Effector memory CD8-positive, alpha-beta T cell (primary cell): ENCODE measurements at regions not wholly inside any gene's neighbourhood (a gene's known extent, or its start where the extent isn't known, plus 50 kb on each side); places are given as distances from the start of the nearest gene placed in this dataset.

Source experiments
- ATAC-seq: fragments of 150-1000 bp; cut with Tn5 transposase; replicated peaks from 2 replicates; pipeline ENCODE4 v1.10.0; 2021; ENCODE audit warnings: mild to moderate bottlenecking, moderate library complexity
- DNase-seq, 3 experiments: peaks; one replicate each; pipeline ENCODE4 v3.0.0; 2021
- H3K27ac Mint-ChIP-seq, 2 donors: one replicate each; pipeline ENCODE4 v1.8.0; 2022; ENCODE audit warnings: mild to moderate bottlenecking in 2 of 2, mixed read lengths in 2 of 2, moderate library complexity in 2 of 2
- H3K27me3 Mint-ChIP-seq, 2 donors: one replicate each; pipeline ENCODE4 v1.8.0; 2022; ENCODE audit warnings: mixed read lengths in 2 of 2
- H3K36me3 Mint-ChIP-seq: one replicate; pipeline ENCODE4 v1.8.0; 2022; ENCODE audit warnings: mild to moderate bottlenecking, moderate library complexity, mixed read lengths; ENCODE audit not compliant: insufficient read depth
- H3K4me1 Mint-ChIP-seq, 2 donors: one replicate each; pipeline ENCODE4 v1.8.0; 2022; ENCODE audit warnings: low read depth in 2 of 2, mixed read lengths in 2 of 2
- H3K4me3 Mint-ChIP-seq, 2 donors: one replicate each; pipeline ENCODE4 v1.8.0; 2022; ENCODE audit warnings: mild to moderate bottlenecking in 2 of 2, mixed read lengths in 2 of 2, moderate library complexity in 2 of 2
- H3K9me3 Mint-ChIP-seq, 2 donors: one replicate each; pipeline ENCODE4 v1.8.0; 2022; ENCODE audit warnings: mixed read lengths in 2 of 2

GRCh38 chr3:117243657-117244056, 534.1 kb downstream of the TUSC7 start:
- Mint-ChIP-seq H3K4me1 (no peaks in the 10 kb centered on the region), H3K4me3 (no peak overlapping the region), H3K36me3 (no peaks in the 10 kb centered on the region), H3K9me3 (peaks cover 5 to 13% of the 10 kb centered on the region in 2 donors), H3K27me3 (no peaks in the 10 kb centered on the region), H3K27ac (no peak overlapping the region)
- DNase-seq: no peak
- no peak for ATAC-seq

GRCh38 chr3:117246771-117247555, 537.4 kb downstream of the TUSC7 start:
- Mint-ChIP-seq H3K27ac (no peak overlapping the region), H3K36me3 (no peaks in the 10 kb centered on the region), H3K27me3 (no peaks in the 10 kb centered on the region), H3K9me3 (peaks cover 13 to 17% of the 10 kb centered on the region in 2 donors), H3K4me3 (no peak overlapping the region), H3K4me1 (no peaks in the 10 kb centered on the region)
- DNase-seq (no peak), ATAC-seq (no peak)

- DNase-seq (no peak), ATAC-seq (no peak)
- Mint-ChIP-seq H3K27me3 (no peaks in the 10 kb centered on the region), H3K9me3 (peaks cover 13 to 17% of the 10 kb centered on the region in 2 donors), H3K27ac (no peak overlapping the region), H3K36me3 (no peaks in the 10 kb centered on the region), H3K4me1 (no peaks in the 10 kb centered on the region), H3K4me3 (no peak overlapping the region)
These were observed 538.6 kb downstream of the TUSC7 start for GRCh38 chr3:117248153-117248552.

GRCh38 chr3:117252208-117252607, 542.6 kb downstream of the TUSC7 start:
- Mint-ChIP-seq H3K4me1 (no peaks in the 10 kb centered on the region), H3K27ac (no peak overlapping the region), H3K9me3 (peaks cover 12 to 17% of the 10 kb centered on the region in 2 donors), H3K27me3 (no peaks in the 10 kb centered on the region), H3K36me3 (no peaks in the 10 kb centered on the region), H3K4me3 (no peak overlapping the region)
- ATAC-seq (no peak), DNase-seq (no peak)

GRCh38 chr3:117252651-117253050, 543.1 kb downstream of the TUSC7 start:
- peaks cover 7 to 14% of the 10 kb centered on the region in 2 donors for H3K9me3 Mint-ChIP-seq
- ATAC-seq: no peak

GRCh38 chr3:117253636-117254035, 544.1 kb downstream of the TUSC7 start:
- Mint-ChIP-seq H3K27me3 (no peaks in the 10 kb centered on the region), H3K27ac (no peak overlapping the region), H3K9me3 (peaks cover 0 to 11% of the 10 kb centered on the region in 2 donors), H3K4me3 (no peak overlapping the region), H3K4me1 (no peaks in the 10 kb centered on the region), H3K36me3 (no peaks in the 10 kb centered on the region)
- ATAC-seq (no peak), DNase-seq (no peak)

More at GRCh38 chr3:117252651-117253050, 543.1 kb downstream of the TUSC7 start:
- no peaks in the 10 kb centered on the region for H3K4me1 Mint-ChIP-seq
- DNase-seq: no peak
- no peak overlapping the region for H3K4me3 Mint-ChIP-seq
- H3K27me3 Mint-ChIP-seq: no peaks in the 10 kb centered on the region
- no peak overlapping the region for H3K27ac Mint-ChIP-seq
- no peaks in the 10 kb centered on the region for H3K36me3 Mint-ChIP-seq

- H3K4me1 Mint-ChIP-seq: no peaks in the 10 kb centered on the region
These were observed 545.4 kb downstream of the TUSC7 start for GRCh38 chr3:117254985-117255384.

GRCh38 chr3:117255736-117256135, 546.2 kb downstream of the TUSC7 start:
- Mint-ChIP-seq H3K27me3 (no peaks in the 10 kb centered on the region), H3K4me1 (no peaks in the 10 kb centered on the region), H3K9me3 (peaks cover 0 to 3% of the 10 kb centered on the region in 2 donors), H3K27ac (no peak overlapping the region), H3K4me3 (no peak overlapping the region), H3K36me3 (no peaks in the 10 kb centered on the region)
- DNase-seq (no peak), ATAC-seq (no peak)

More at GRCh38 chr3:117254985-117255384, 545.4 kb downstream of the TUSC7 start:
- no peaks in the 10 kb centered on the region for H3K27me3 Mint-ChIP-seq
- peaks cover 0 to 4% of the 10 kb centered on the region in 2 donors for H3K9me3 Mint-ChIP-seq
- no peak overlapping the region for H3K27ac Mint-ChIP-seq
- H3K36me3 Mint-ChIP-seq: no peaks in the 10 kb centered on the region
- no peak overlapping the region for H3K4me3 Mint-ChIP-seq
- ATAC-seq (no peak), DNase-seq (no peak)

- H3K9me3 Mint-ChIP-seq: peaks cover 12 to 18% of the 10 kb centered on the region in 2 donors
- DNase-seq: no peak
- no peak overlapping the region for H3K27ac Mint-ChIP-seq
- H3K27me3 Mint-ChIP-seq: no peaks in the 10 kb centered on the region
- ATAC-seq: no peak
- no peaks in the 10 kb centered on the region for H3K4me1 Mint-ChIP-seq
- H3K4me3 Mint-ChIP-seq: no peak overlapping the region
- no peaks in the 10 kb centered on the region for H3K36me3 Mint-ChIP-seq
These were observed 552.4 kb downstream of the TUSC7 start for GRCh38 chr3:117261983-117262421.

- H3K4me3 Mint-ChIP-seq: no peak overlapping the region
- H3K9me3 Mint-ChIP-seq: peaks cover 12 to 18% of the 10 kb centered on the region in 2 donors
- H3K27me3 Mint-ChIP-seq: no peaks in the 10 kb centered on the region
- ATAC-seq (no peak), DNase-seq (no peak)
- no peaks in the 10 kb centered on the region for H3K4me1 Mint-ChIP-seq
- no peak overlapping the region for H3K27ac Mint-ChIP-seq
- no peaks in the 10 kb centered on the region for H3K36me3 Mint-ChIP-seq
These were observed 553.7 kb downstream of the TUSC7 start for GRCh38 chr3:117263270-117263669.

GRCh38 chr3:117263745-117264144, 554.2 kb downstream of the TUSC7 start:
- Mint-ChIP-seq H3K27ac (no peak overlapping the region), H3K36me3 (no peaks in the 10 kb centered on the region), H3K9me3 (peaks cover 12 to 18% of the 10 kb centered on the region in 2 donors), H3K4me1 (no peaks in the 10 kb centered on the region), H3K27me3 (no peaks in the 10 kb centered on the region), H3K4me3 (no peak overlapping the region)
- ATAC-seq (no peak), DNase-seq (no peak)

GRCh38 chr3:117264204-117264994, 554.8 kb downstream of the TUSC7 start:
- no peak for DNase-seq
- no peak overlapping the region for H3K4me3 Mint-ChIP-seq
- no peak for ATAC-seq
- no peaks in the 10 kb centered on the region for H3K4me1 Mint-ChIP-seq
- H3K9me3 Mint-ChIP-seq: peaks cover 12 to 18% of the 10 kb centered on the region in 2 donors
- no peaks in the 10 kb centered on the region for H3K27me3 Mint-ChIP-seq
- no peaks in the 10 kb centered on the region for H3K36me3 Mint-ChIP-seq
- H3K27ac Mint-ChIP-seq: no peak overlapping the region

- ATAC-seq (no peak), DNase-seq (no peak)
- Mint-ChIP-seq H3K9me3 (peaks cover 12 to 18% of the 10 kb centered on the region in 2 donors), H3K27me3 (no peaks in the 10 kb centered on the region), H3K4me3 (no peak overlapping the region), H3K36me3 (no peaks in the 10 kb centered on the region), H3K27ac (no peak overlapping the region), H3K4me1 (no peaks in the 10 kb centered on the region)
These were observed 557.2 kb downstream of the TUSC7 start for GRCh38 chr3:117266806-117267205.

- no peaks in the 10 kb centered on the region for H3K36me3 Mint-ChIP-seq
- H3K9me3 Mint-ChIP-seq: peaks cover 10 to 11% of the 10 kb centered on the region in 2 donors
- H3K27me3 Mint-ChIP-seq: no peaks in the 10 kb centered on the region
- DNase-seq: no peak
- no peak overlapping the region for H3K27ac Mint-ChIP-seq
- H3K4me1 Mint-ChIP-seq: no peaks in the 10 kb centered on the region
- ATAC-seq: no peak
- H3K4me3 Mint-ChIP-seq: no peak overlapping the region
These were observed 558.7 kb downstream of the TUSC7 start for GRCh38 chr3:117268318-117268717.
